ENCODE measurements at regions not wholly inside any gene's neighbourhood (a gene's known extent, or its start where the extent isn't known, plus 50 kb on each side); places are given as distances from the start of the nearest gene placed in this dataset.

GRCh38 chr12:126688556-126688955 is 1578.4 kb upstream of the TMEM132C start (continued):
- TF ChIP-seq TEAD4 (IDR thresholded peaks at IDR 0.05; ENCODE audit: low read depth, low read length) (no peak), RXRA (IDR thresholded peaks at IDR 0.05; ENCODE audit: insufficient read depth, low read depth, low read length) (no peak), SIN3A (conservative IDR thresholded peaks at IDR 0.05 in 1 of 2, IDR thresholded peaks at IDR 0.05 in 1 of 2; ENCODE audit: low read depth in 1 of 2, low read length in 2 of 2) (no peak), CBX8 (IDR thresholded peaks at IDR 0.05; ENCODE audit: borderline replicate concordance, low read depth, low read length) (no peak), CHD1 (IDR thresholded peaks at IDR 0.05; ENCODE audit: low read depth, low read length) (no peak), NANOG (IDR thresholded peaks at IDR 0.05; ENCODE audit: insufficient read depth, low read depth, low read length, poor library complexity, severe bottlenecking) (no peak), USF2 (IDR thresholded peaks at IDR 0.05; ENCODE audit: low read length) (no peak), RNF2 (IDR thresholded peaks at IDR 0.05; ENCODE audit: borderline replicate concordance, low read depth, low read length, missing control alignments, poor library complexity, severe bottlenecking) (no peak), TBP (IDR thresholded peaks at IDR 0.05; ENCODE audit: low read depth, low read length) (no peak), POLR2AphosphoS5 (IDR thresholded peaks at IDR 0.05; ENCODE audit: low read depth, low read length) (no peak)
